MM.1S (cell line): ENCODE measurements at regions not wholly inside any gene's neighbourhood (a gene's known extent, or its start where the extent isn't known, plus 50 kb on each side); places are given as distances from the start of the nearest gene placed in this dataset.

Experiments
- DNase-seq: peaks from one replicate; pipeline ENCODE4 v3.0.0-alpha.2; 2015
- H2AFZ ChIP-seq: fragments of 300-600 bp; sonication (generic); 2 replicates; pipeline ENCODE4 v1.6.0; 2016; ENCODE audit warnings: antibody characterized with exemption, low read length
- H3F3A ChIP-seq: fragments of 300-600 bp; sonication (generic); 2 replicates; pipeline ENCODE4 v1.6.1; 2016; ENCODE audit warnings: mild to moderate bottlenecking, antibody characterized with exemption, low read length, moderate library complexity, mixed read lengths; ENCODE audit not compliant: insufficient read depth
- H3K27ac ChIP-seq: fragments of 300-600 bp; sonication (generic); 2 replicates; pipeline ENCODE4 v1.5.1; 2016; ENCODE audit warnings: mild to moderate bottlenecking, low read length
- H3K27me3 ChIP-seq: fragments of 300-600 bp; sonication (generic); replicated peaks from 2 replicates; pipeline ENCODE4 v1.6.0; 2016; ENCODE audit warnings: low read length; ENCODE audit not compliant: insufficient read depth
- H3K36me3 ChIP-seq: fragments of 300-600 bp; sonication (generic); replicated peaks from 2 replicates; pipeline ENCODE4 v1.6.1; 2016; ENCODE audit warnings: mild to moderate bottlenecking, low read length, mixed read lengths; ENCODE audit not compliant: insufficient read depth
- H3K4me1 ChIP-seq: fragments of 300-600 bp; sonication (generic); 2 replicates; pipeline ENCODE4 v1.6.1; 2016; ENCODE audit warnings: low read length, mixed read lengths
- H3K4me2 ChIP-seq: fragments of 300-600 bp; sonication (generic); 2 replicates; pipeline ENCODE4 v1.6.0; 2016; ENCODE audit warnings: low read depth, low read length
- H3K4me3 ChIP-seq: fragments of 300-600 bp; sonication (generic); 2 replicates; pipeline ENCODE4 v1.5.1; 2016; ENCODE audit warnings: low read length, mixed read lengths
- H3K79me2 ChIP-seq: fragments of 300-600 bp; sonication (generic); 2 replicates; pipeline ENCODE4 v1.6.1; 2016; ENCODE audit warnings: mixed run types, low read length, mixed read lengths
- H3K9ac ChIP-seq: fragments of 300-600 bp; sonication (generic); 2 replicates; pipeline ENCODE4 v1.6.1; 2016; ENCODE audit warnings: low read length, mixed read lengths
- H3K9me2 ChIP-seq: fragments of 300-600 bp; sonication (generic); replicated peaks from 2 replicates; pipeline ENCODE4 v1.6.1; 2016; ENCODE audit warnings: mild to moderate bottlenecking, low read length, mixed read lengths; ENCODE audit not compliant: insufficient read depth
- H3K9me3 ChIP-seq: fragments of 300-600 bp; sonication (generic); replicated peaks from 2 replicates; pipeline ENCODE4 v1.6.1; 2016; ENCODE audit warnings: mild to moderate bottlenecking, low read length, mixed read lengths; ENCODE audit not compliant: insufficient read depth
- H4K20me1 ChIP-seq: fragments of 300-600 bp; sonication (generic); 2 replicates; pipeline ENCODE4 v1.6.1; 2016; ENCODE audit warnings: mild to moderate bottlenecking, low read length, moderate library complexity, mixed read lengths; ENCODE audit not compliant: insufficient read depth
- CTCF ChIP-seq: fragments of 300-600 bp; sonication (generic); IDR thresholded peaks from 2 replicates; pipeline ENCODE4 v1.5.1; 2016; ENCODE audit warnings: antibody characterized with exemption, low read length, mixed read lengths
- EZH2 ChIP-seq: fragments of 300-600 bp; sonication (generic); optimal IDR thresholded peaks from 2 replicates; pipeline ENCODE3; 2017; ENCODE audit warnings: low read depth, mild to moderate bottlenecking, antibody characterized with exemption, low read length, mixed read lengths
- EZH2phosphoT487 ChIP-seq: fragments of 300-600 bp; sonication (generic); IDR thresholded peaks from 2 replicates; pipeline ENCODE4 v1.6.1; 2018; ENCODE audit warnings: antibody characterized with exemption, low read length

DNA sequence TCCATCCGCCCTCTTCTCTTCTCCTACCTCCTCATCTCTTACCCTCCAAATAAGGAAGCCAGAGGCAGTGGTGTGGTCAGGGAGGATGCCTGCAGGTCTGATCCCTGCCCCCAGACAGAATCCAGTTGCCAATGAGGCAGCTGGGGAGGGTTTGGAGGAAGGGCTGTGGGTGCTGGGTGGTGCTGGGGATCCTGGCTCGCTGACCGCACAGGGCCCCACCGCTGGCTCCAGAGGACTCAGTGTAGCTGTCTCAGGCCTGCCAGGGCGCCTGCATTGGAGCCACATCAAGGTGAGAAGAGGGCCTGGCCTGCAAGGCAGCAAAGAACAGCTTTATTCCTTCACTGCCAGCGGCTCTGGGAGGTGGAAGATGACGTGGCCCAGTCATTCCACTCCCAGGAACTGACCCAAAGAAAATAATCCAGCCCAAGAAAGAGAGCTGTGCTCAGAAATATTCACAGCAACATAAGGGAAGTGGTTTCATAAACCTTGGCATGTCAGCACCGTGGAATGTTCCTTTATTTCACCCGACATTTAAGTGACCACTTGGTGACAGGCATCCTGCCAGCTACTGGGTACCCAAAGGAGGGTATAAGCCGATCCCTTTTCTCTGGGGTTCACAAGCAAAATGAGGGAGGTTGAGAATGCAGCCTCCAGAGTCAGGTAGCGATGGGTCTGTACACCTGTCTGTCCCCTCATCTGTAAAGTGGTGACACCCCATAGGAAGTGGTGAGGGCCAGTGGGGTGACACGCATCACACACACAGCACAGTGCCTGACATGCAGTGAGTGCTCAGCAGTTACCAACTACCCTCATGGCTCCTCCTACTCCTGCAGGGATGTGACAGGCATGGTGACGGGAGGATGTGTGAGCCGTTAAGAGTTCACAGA, 125.1 kb downstream of the SNX5 start:
- no peak for DNase-seq
- H3K36me3 ChIP-seq, result no peaks in the 10 kb centered on the region
- no peak overlapping the region for H3K27ac ChIP-seq
- no peak for TF ChIP-seq EZH2
- no peak for TF ChIP-seq CTCF
- TF ChIP-seq EZH2phosphoT487, result no peak
- H4K20me1 ChIP-seq, result no peaks in the 10 kb centered on the region
- H2AFZ ChIP-seq, result no peak overlapping the region
- H3K4me1 ChIP-seq, result peaks cover 28% of the 10 kb centered on the region
- H3K4me3 ChIP-seq, result no peak overlapping the region
- no peak overlapping the region for H3K9ac ChIP-seq
- H3K9me2 ChIP-seq, result no peaks in the 10 kb centered on the region
- no peak overlapping the region for H3K4me2 ChIP-seq
- H3K79me2 ChIP-seq, result no peaks in the 10 kb centered on the region
- H3F3A ChIP-seq, result peaks cover 8% of the 10 kb centered on the region
- H3K9me3 ChIP-seq, result no peaks in the 10 kb centered on the region
- H3K27me3 ChIP-seq, result no peaks in the 10 kb centered on the region

GRCh38 chr20:17841751-17842215, 126.8 kb downstream of the SNX5 start:
- Histone ChIP-seq H3K4me3 (no peak overlapping the region), H3K9me2 (no peaks in the 10 kb centered on the region), H3K4me1 (peaks cover 11% of the 10 kb centered on the region), H3K36me3 (no peaks in the 10 kb centered on the region), H3K9ac (no peak overlapping the region), H3F3A (no peaks in the 10 kb centered on the region), H3K79me2 (no peaks in the 10 kb centered on the region), H3K9me3 (no peaks in the 10 kb centered on the region), H3K27ac (no peak overlapping the region), H2AFZ (no peak overlapping the region), H3K27me3 (no peaks in the 10 kb centered on the region), H3K4me2 (no peak overlapping the region), H4K20me1 (no peaks in the 10 kb centered on the region)
- TF ChIP-seq EZH2 (no peak), CTCF (no peak), EZH2phosphoT487 (no peak)
- no peak for DNase-seq

DNA sequence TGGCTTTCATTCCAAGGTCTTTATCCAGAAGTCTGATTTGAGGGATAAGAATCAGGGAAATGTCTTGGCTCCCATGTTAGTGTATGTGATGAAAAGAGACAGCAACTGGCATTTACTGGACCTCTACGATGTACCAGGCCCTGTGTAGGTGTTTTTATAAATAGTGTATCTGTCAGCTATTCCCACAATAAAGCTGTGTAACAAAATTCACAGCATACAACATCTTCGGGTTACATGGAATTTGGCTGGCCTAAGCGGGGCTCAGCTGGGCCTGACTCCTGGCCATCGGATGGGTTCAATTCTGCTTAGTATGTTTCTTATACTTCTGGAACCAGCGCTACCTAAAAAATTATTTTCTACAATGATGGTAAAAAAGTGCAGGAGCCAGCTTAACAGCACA, 128.2 kb downstream of the SNX5 start:
- Histone ChIP-seq H3K4me2 (no peak overlapping the region), H3F3A (no peaks in the 10 kb centered on the region), H3K9me2 (no peaks in the 10 kb centered on the region), H3K9me3 (no peaks in the 10 kb centered on the region), H4K20me1 (no peaks in the 10 kb centered on the region), H3K27me3 (no peaks in the 10 kb centered on the region), H3K79me2 (no peaks in the 10 kb centered on the region), H2AFZ (no peak overlapping the region), H3K36me3 (no peaks in the 10 kb centered on the region), H3K27ac (no peak overlapping the region), H3K4me1 (no peaks in the 10 kb centered on the region), H3K4me3 (no peak overlapping the region), H3K9ac (no peak overlapping the region)
- DNase-seq, result no peak
- no peak for TF ChIP-seq CTCF
